BLaER1 (cell line): ENCODE measurements at regions not wholly inside any gene's neighbourhood (a gene's known extent, or its start where the extent isn't known, plus 50 kb on each side); places are given as distances from the start of the nearest gene placed in this dataset.
"Not testable (repeated sequence)": the region's sequence is repeated elsewhere in the genome, so short reads cannot be mapped to it uniquely, and the experiment has no call there.

Experiments used
- H3K27ac ChIP-seq: shearing (Covaris generic); formaldehyde crosslinking; 2 replicates; pipeline ENCODE4 v1.8.1; 2022
- H3K27me3 ChIP-seq: shearing (Covaris generic); formaldehyde crosslinking; 2 replicates; pipeline ENCODE4 v1.8.1; 2022
- H3K36me3 ChIP-seq: shearing (Covaris generic); formaldehyde crosslinking; 2 replicates; pipeline ENCODE4 v1.8.1; 2022
- H3K4me1 ChIP-seq: shearing (Covaris generic); formaldehyde crosslinking; 2 replicates; pipeline ENCODE4 v1.8.1; 2022
- H3K4me2 ChIP-seq: shearing (Covaris generic); formaldehyde crosslinking; 2 replicates; pipeline ENCODE4 v1.8.1; 2022
- H3K4me3 ChIP-seq: shearing (Covaris generic); formaldehyde crosslinking; 2 replicates; pipeline ENCODE4 v1.8.1; 2022
- H3K9ac ChIP-seq: shearing (Covaris generic); formaldehyde crosslinking; 2 replicates; pipeline ENCODE4 v1.8.1; 2022
- H3K9me3 ChIP-seq: shearing (Covaris generic); formaldehyde crosslinking; 2 replicates; pipeline ENCODE4 v1.8.1; 2022
- H4K20me1 ChIP-seq: shearing (Covaris generic); formaldehyde crosslinking; 2 replicates; pipeline ENCODE4 v1.8.1; 2022
- Cebpa-rat ChIP-seq: shearing (Covaris generic); IDR thresholded peaks from 2 replicates; pipeline ENCODE4 v1.8.1; 2022

DNA sequence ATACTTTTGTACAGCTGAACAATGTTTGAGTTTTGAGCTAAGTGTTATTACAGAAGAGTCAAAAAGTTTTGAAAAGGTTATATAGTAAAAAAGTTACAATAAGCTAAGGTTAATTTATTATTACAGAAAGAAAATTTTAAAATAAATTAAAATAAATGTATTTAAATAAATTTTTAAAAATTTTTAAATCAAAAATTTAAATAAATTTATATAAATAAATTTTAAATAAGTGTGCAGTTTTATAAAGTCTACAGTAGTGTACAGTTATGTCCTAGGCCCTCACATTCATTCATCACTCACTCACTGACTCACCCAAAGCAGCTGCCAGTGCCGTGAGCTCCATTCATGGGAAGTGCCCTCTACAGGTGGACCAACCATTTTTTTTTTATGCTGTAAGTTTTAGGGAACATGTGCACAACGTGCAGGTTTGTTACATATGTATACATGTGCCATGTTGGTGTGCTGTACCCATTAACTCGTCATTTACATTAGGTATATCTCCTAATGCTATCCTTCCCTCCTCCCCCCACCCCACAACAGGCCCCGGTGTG, 462.9 kb upstream of the ZMIZ1 start:
- H3K4me3 ChIP-seq, result no peak overlapping the region
- no peak overlapping the region for H3K27ac ChIP-seq
- no peaks in the 10 kb centered on the region for H3K36me3 ChIP-seq
- H3K9ac ChIP-seq, result no peak overlapping the region
- H4K20me1 ChIP-seq, result no peaks in the 10 kb centered on the region
- H3K9me3 ChIP-seq, result peaks cover 11% of the 10 kb centered on the region; the same call in 1 of the 2 replicates
- no peaks in the 10 kb centered on the region for H3K4me1 ChIP-seq
- no peak for TF ChIP-seq Cebpa-rat
- no peaks in the 10 kb centered on the region for H3K27me3 ChIP-seq
- no peak overlapping the region for H3K4me2 ChIP-seq

DNA sequence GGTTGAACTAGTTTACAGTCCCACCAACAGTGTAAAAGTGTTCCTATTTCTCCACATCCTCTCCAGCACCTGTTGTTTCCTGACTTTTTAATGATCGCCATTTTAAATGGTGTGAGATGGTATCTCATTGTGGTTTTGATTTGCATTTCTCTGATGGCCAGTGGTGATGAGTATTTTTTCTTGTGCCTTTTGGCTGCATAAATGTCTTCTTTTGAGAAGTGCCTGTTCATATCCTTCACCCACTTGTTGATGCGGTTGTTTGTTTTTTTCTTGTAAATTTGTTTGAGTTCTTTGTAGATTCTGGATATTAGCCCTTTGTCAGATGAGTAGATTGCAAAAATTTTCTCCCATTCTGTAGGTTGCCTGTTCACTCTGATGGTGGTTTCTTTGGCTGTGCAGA, 462.0 kb upstream of the ZMIZ1 start:
- H3K9me3 ChIP-seq, result peaks cover 11% of the 10 kb centered on the region; the same call in 1 of the 2 replicates
- H3K27me3 ChIP-seq, H4K20me1 ChIP-seq, H3K4me2 ChIP-seq, H3K4me3 ChIP-seq, H3K27ac ChIP-seq, H3K36me3 ChIP-seq, H3K4me1 ChIP-seq, H3K9ac ChIP-seq: not testable (repeated sequence)

DNA sequence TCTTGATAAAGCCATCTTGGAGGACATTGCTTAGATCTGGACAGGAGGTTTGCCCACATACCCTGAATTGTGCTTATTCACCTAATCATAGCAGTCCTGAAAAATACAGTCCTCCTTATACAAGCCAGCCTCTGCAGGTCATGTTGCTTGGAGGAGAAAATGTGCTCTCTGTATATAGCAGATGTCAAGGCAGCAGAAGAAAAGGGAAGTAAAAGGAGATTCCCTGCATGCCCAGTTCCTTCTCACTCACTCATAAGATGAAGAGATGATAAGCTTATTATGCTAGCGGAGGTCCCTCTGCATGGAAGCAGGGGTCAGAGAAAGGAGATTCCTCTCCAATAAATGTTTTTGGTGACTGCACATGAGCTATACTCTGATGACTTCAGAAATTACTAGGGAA, 458.8 kb upstream of the ZMIZ1 start:
- no peaks in the 10 kb centered on the region for H3K27me3 ChIP-seq
- no peak overlapping the region for H3K9ac ChIP-seq
- no peaks in the 10 kb centered on the region for H4K20me1 ChIP-seq
- no peaks in the 10 kb centered on the region for H3K4me1 ChIP-seq
- no peak for TF ChIP-seq Cebpa-rat
- H3K4me2 ChIP-seq, result no peak overlapping the region
- no peak overlapping the region for H3K27ac ChIP-seq
- H3K36me3 ChIP-seq, result no peaks in the 10 kb centered on the region
- H3K9me3 ChIP-seq, result peaks cover 11% of the 10 kb centered on the region; the same call in 1 of the 2 replicates
- no peak overlapping the region for H3K4me3 ChIP-seq

DNA sequence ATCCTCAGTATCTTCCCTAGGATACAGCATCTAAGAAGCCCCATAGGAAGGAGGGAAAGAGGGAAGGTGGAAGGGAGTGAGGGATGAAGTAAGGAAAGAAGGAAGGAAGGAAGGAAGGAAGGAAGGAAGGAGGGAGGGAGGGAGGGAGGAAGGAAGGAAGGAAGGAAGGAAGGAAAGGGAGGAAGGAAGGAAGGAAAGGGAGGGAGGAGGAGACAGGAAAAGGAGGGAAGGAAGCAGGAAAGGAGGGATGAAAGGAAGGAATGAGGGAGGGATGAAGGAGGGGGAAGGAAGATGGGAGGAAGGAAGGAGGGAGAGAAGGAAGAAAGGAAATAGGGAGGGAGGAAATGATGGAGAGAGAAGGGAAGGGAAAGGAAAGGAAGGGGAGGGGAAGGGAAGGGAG, 455.6 kb upstream of the ZMIZ1 start:
- H3K4me2 ChIP-seq, result no peak overlapping the region
- no peaks in the 10 kb centered on the region for H3K4me1 ChIP-seq
- no peak for TF ChIP-seq Cebpa-rat
- no peaks in the 10 kb centered on the region for H4K20me1 ChIP-seq
- H3K27ac ChIP-seq, result no peak overlapping the region
- H3K36me3 ChIP-seq, result no peaks in the 10 kb centered on the region
- H3K27me3 ChIP-seq, result no peaks in the 10 kb centered on the region
- H3K9me3 ChIP-seq, result peaks cover 11% of the 10 kb centered on the region; the same call in 1 of the 2 replicates
- no peak overlapping the region for H3K9ac ChIP-seq
- no peak overlapping the region for H3K4me3 ChIP-seq

DNA sequence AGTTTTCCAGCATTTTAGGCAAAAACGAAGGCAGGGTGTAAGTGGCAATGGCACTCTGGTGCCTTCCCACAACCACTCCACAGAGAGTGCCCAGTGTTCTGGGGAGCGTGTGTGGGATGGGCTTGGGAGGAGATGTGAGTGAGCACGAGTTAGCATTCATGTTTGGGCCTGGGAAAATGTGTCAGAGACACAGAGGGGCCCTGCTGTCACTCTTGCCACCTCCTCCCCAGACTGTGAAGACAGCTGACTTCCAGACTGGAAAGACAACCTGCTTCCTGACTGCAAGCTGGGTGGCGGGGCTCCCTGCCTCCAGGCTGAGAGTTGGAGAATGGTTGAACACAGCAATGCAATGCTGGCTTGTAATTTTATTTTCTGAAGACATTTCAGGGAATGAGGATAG, 454.5 kb upstream of the ZMIZ1 start:
- Histone ChIP-seq H3K4me2 (no peak overlapping the region), H3K27ac (no peak overlapping the region), H3K4me1 (no peaks in the 10 kb centered on the region), H3K4me3 (no peak overlapping the region), H3K36me3 (no peaks in the 10 kb centered on the region), H4K20me1 (no peaks in the 10 kb centered on the region), H3K9ac (no peak overlapping the region), H3K9me3 (0 out of 2 replicates have a peak, but pooled peaks cover 6% of the 10 kb centered on the region), H3K27me3 (no peaks in the 10 kb centered on the region)
- no peak for TF ChIP-seq Cebpa-rat

DNA sequence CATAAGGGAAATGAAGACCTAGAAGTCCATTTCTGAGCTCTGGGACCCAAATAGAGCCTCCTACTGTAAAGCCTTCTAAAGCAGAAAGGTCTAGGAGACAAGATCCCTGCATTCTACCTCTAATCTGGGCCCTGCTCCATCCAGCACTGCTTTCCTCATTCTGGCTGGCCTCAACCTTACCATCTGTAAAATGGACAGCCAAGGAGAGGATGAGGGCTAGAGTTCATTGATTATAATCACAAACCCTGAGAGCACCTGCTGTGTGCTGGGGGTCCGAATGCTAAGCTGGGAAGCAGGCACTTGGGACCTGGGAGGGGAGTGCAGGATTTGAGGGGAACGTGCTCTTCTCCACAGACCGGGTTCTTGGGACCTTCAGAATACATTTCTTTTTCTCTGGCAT, 454.0 kb upstream of the ZMIZ1 start:
- Histone ChIP-seq H3K27ac (no peak overlapping the region), H3K9me3 (0 out of 2 replicates have a peak, but pooled peaks cover 4% of the 10 kb centered on the region), H3K4me3 (no peak overlapping the region), H3K9ac (no peak overlapping the region), H3K27me3 (no peaks in the 10 kb centered on the region), H4K20me1 (no peaks in the 10 kb centered on the region), H3K4me1 (no peaks in the 10 kb centered on the region), H3K36me3 (no peaks in the 10 kb centered on the region), H3K4me2 (no peak overlapping the region)
- no peak for TF ChIP-seq Cebpa-rat

DNA sequence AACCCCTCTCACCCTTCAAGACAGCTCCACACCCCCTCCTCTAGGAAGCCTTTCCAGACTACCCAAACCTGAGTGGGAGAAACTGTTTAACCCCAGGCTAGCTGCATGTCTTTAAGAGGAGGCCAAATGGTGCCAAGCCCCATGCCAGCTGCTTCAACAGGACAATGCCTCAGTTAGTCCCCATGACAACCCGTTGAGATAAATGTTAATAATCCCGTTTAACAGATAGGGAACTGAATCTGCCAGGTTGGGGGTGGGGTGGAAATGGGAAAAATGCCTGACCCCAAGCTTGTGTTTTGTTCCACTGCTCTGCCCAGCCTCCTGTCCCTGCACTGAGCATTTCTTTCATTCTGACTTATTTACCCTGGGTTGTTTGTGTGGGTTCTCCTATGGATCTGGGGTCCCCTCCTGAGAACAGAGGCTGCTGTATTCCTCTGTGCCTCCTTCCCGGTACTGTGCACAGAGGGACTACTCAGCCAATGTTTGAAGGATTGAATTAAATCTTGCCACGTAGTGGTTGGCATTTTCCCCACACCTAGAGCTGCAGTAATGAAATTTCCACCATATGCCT, 452.6 kb upstream of the ZMIZ1 start:
- H3K27ac ChIP-seq, result no peak overlapping the region
- no peak for TF ChIP-seq Cebpa-rat
- H3K4me3 ChIP-seq, result no peak overlapping the region
- H3K9me3 ChIP-seq, result no peaks in the 10 kb centered on the region
- no peaks in the 10 kb centered on the region for H3K27me3 ChIP-seq
- H3K4me1 ChIP-seq, result no peaks in the 10 kb centered on the region
- H4K20me1 ChIP-seq, result no peaks in the 10 kb centered on the region
- H3K36me3 ChIP-seq, result no peaks in the 10 kb centered on the region
- H3K4me2 ChIP-seq, result no peak overlapping the region
- H3K9ac ChIP-seq, result no peak overlapping the region

DNA sequence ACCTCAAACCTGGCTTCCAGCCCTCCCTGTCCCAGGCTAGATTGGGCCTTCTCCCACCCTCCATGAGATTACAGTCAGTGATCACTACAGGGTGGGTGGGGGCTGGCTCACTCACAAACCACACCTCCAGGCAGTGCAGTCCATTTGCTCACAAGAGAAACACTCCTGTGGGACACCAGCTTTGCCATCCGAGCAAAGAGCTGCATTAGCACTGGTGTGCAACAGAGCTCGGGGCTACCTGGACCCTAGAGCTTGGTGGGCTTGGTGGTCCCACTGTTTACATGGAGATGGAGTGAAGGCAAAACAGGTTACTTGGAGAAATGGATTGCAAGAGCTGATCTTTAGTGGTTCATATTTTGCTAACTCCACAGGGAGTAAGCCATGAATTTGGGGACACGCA, 451.7 kb upstream of the ZMIZ1 start:
- H3K4me1 ChIP-seq, result no peaks in the 10 kb centered on the region
- TF ChIP-seq Cebpa-rat, result no peak
- no peak overlapping the region for H3K27ac ChIP-seq
- H3K27me3 ChIP-seq, result no peaks in the 10 kb centered on the region
- H3K36me3 ChIP-seq, result no peaks in the 10 kb centered on the region
- no peak overlapping the region for H3K4me2 ChIP-seq
- H3K9me3 ChIP-seq, result no peaks in the 10 kb centered on the region
- no peak overlapping the region for H3K4me3 ChIP-seq
- no peaks in the 10 kb centered on the region for H4K20me1 ChIP-seq
- no peak overlapping the region for H3K9ac ChIP-seq

DNA sequence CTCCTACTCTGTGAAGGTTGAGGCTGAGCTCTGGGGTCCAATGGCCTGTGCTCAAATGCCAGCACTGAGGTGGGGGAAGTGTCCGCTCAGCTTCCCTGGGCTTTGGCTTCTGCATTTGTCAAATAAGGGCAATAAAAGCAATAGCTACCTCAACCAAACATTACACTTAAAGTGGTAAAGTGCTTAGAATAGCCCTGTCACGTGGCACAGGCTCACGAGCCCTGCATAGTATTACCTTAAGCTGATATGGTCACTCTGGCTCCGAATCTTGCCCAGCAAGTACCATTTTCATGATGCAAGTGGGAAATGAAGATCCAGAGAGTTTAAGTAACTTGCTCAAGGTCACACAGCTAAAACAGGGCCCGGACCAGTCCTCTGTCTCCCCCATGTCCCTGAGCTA, 451.1 kb upstream of the ZMIZ1 start:
- H3K4me1 ChIP-seq, result no peaks in the 10 kb centered on the region
- H3K27me3 ChIP-seq, result no peaks in the 10 kb centered on the region
- H3K9me3 ChIP-seq, result no peaks in the 10 kb centered on the region
- no peak overlapping the region for H3K27ac ChIP-seq
- no peaks in the 10 kb centered on the region for H4K20me1 ChIP-seq
- H3K4me2 ChIP-seq, result no peak overlapping the region
- no peaks in the 10 kb centered on the region for H3K36me3 ChIP-seq
- TF ChIP-seq Cebpa-rat, result no peak
- H3K9ac ChIP-seq, result no peak overlapping the region
- H3K4me3 ChIP-seq, result no peak overlapping the region

DNA sequence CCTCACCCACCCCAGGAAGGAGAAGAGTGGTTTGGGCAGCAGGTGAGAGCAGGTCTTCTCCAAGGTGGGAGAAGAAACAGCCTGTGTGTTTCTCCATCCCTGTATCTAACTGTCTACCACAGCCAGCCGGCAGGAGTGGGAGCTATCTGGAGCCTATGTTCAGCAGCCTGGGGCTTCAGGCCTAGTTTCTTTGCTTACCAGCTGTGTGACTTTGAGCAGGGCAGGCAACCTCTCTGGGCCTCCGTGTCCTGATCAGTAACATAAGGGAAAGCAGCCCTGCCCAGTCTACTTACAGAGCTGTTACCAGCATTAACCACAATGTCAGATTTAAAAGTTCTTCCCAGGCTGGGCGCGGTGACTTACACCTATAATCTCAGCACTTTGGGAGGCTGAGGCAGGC, 450.7 kb upstream of the ZMIZ1 start:
- Histone ChIP-seq H3K27ac (no peak overlapping the region), H3K36me3 (no peaks in the 10 kb centered on the region), H3K4me2 (no peak overlapping the region), H4K20me1 (no peaks in the 10 kb centered on the region), H3K4me3 (no peak overlapping the region), H3K9ac (no peak overlapping the region), H3K27me3 (no peaks in the 10 kb centered on the region), H3K4me1 (no peaks in the 10 kb centered on the region), H3K9me3 (no peaks in the 10 kb centered on the region)
- TF ChIP-seq Cebpa-rat, result no peak
